Muscle layer of duodenum (tissue), 2 donors: ENCODE measurements at regions not wholly inside any gene's neighbourhood (a gene's known extent, or its start where the extent isn't known, plus 50 kb on each side); places are given as distances from the start of the nearest gene placed in this dataset.

ENCODE experiments used
- H3K27ac ChIP-seq: one replicate; pipeline ENCODE4 v1.7.0; 2013; ENCODE audit warnings: mild to moderate bottlenecking, low read length
- H3K27me3 ChIP-seq: one replicate; pipeline ENCODE4 v1.7.0; 2013; ENCODE audit warnings: low read depth, mild to moderate bottlenecking, control low read depth, low read length
- H3K36me3 ChIP-seq, 2 donors: one replicate each; pipeline ENCODE4 v1.7.0; 2013; ENCODE audit warnings: low read length in 2 of 2, control low read depth in 1 of 2, mild to moderate bottlenecking in 1 of 2; ENCODE audit not compliant: insufficient read depth in 2 of 2, control insufficient read depth in 1 of 2
- H3K4me1 ChIP-seq, 2 donors: one replicate each; pipeline ENCODE4 v1.7.0; 2013; ENCODE audit warnings: low read length in 2 of 2, mild to moderate bottlenecking in 2 of 2, control low read depth in 1 of 2, moderate library complexity in 1 of 2; ENCODE audit not compliant: insufficient read depth in 2 of 2, control insufficient read depth in 1 of 2
- H3K4me3 ChIP-seq, 2 donors: one replicate each; pipeline ENCODE4 v1.7.0; 2013; ENCODE audit warnings: low read length in 2 of 2, low read depth in 1 of 2, mild to moderate bottlenecking in 1 of 2
- H3K9me3 ChIP-seq, 2 donors: one replicate each; pipeline ENCODE4 v1.7.0; 2013; ENCODE audit warnings: low read length in 2 of 2, control low read depth in 1 of 2, mild to moderate bottlenecking in 1 of 2; ENCODE audit not compliant: control insufficient read depth in 1 of 2
- donor health status: healthy.

- Histone ChIP-seq H3K27me3 (no peaks in the 10 kb centered on the region), H3K36me3 (no peaks in the 10 kb centered on the region), H3K27ac (no peak overlapping the region), H3K9me3 (no peaks in the 10 kb centered on the region), H3K4me1 (peaks cover 0 to 8% of the 10 kb centered on the region in 2 donors), H3K4me3 (no peak overlapping the region)
Observed at GRCh38 chr5:23026252-23027170, 173.4 kb upstream of the CDH12 start.

GRCh38 chr5:23025629-23026233 lies 172.6 kb upstream of the CDH12 start:
- peaks cover 0 to 8% of the 10 kb centered on the region in 2 donors for H3K4me1 ChIP-seq
- no peaks in the 10 kb centered on the region for H3K9me3 ChIP-seq
- H3K4me3 ChIP-seq: no peak overlapping the region
- no peak overlapping the region for H3K27ac ChIP-seq
- H3K27me3 ChIP-seq: no peaks in the 10 kb centered on the region
- H3K36me3 ChIP-seq: no peaks in the 10 kb centered on the region

GRCh38 chr5:23024470-23024869 lies 171.3 kb upstream of the CDH12 start:
- H3K27me3 ChIP-seq: no peaks in the 10 kb centered on the region
- H3K9me3 ChIP-seq: no peaks in the 10 kb centered on the region
- H3K4me3 ChIP-seq: no peak overlapping the region
- H3K27ac ChIP-seq: no peak overlapping the region
- peaks cover 0 to 8% of the 10 kb centered on the region in 2 donors for H3K4me1 ChIP-seq
- H3K36me3 ChIP-seq: no peaks in the 10 kb centered on the region

- no peak overlapping the region for H3K4me3 ChIP-seq
- H3K4me1 ChIP-seq: no peaks in the 10 kb centered on the region
- H3K27me3 ChIP-seq: no peaks in the 10 kb centered on the region
- H3K9me3 ChIP-seq: no peaks in the 10 kb centered on the region
- H3K36me3 ChIP-seq: no peaks in the 10 kb centered on the region
- H3K27ac ChIP-seq: no peak overlapping the region
Observed at GRCh38 chr5:23014825-23015224, 161.7 kb upstream of the CDH12 start.

- Histone ChIP-seq H3K4me3 (peak overlapping the region; percentile 56), H3K36me3 (no peaks in the 10 kb centered on the region), H3K9me3 (no peaks in the 10 kb centered on the region), H3K27ac (no peak overlapping the region), H3K27me3 (no peaks in the 10 kb centered on the region), H3K4me1 (no peaks in the 10 kb centered on the region)
Observed at GRCh38 chr5:23014266-23014665, 161.1 kb upstream of the CDH12 start.

GRCh38 chr5:23013395-23013998 lies 160.4 kb upstream of the CDH12 start:
- no peak overlapping the region for H3K27ac ChIP-seq
- H3K9me3 ChIP-seq: no peaks in the 10 kb centered on the region
- H3K36me3 ChIP-seq: no peaks in the 10 kb centered on the region
- H3K27me3 ChIP-seq: no peaks in the 10 kb centered on the region
- peak overlapping the region; percentile 56 for H3K4me3 ChIP-seq
- no peaks in the 10 kb centered on the region for H3K4me1 ChIP-seq

GRCh38 chr5:23012842-23013241 lies 159.7 kb upstream of the CDH12 start:
- H3K4me1 ChIP-seq: no peaks in the 10 kb centered on the region
- peak overlapping the region; percentile 56 for H3K4me3 ChIP-seq
- H3K27ac ChIP-seq: no peak overlapping the region
- H3K27me3 ChIP-seq: no peaks in the 10 kb centered on the region
- H3K9me3 ChIP-seq: no peaks in the 10 kb centered on the region
- no peaks in the 10 kb centered on the region for H3K36me3 ChIP-seq

- Histone ChIP-seq H3K27ac (no peak overlapping the region), H3K36me3 (no peaks in the 10 kb centered on the region)
Observed at GRCh38 chr5:23007762-23008161, 154.6 kb upstream of the CDH12 start.

GRCh38 chr5:23007236-23007635 lies 154.1 kb upstream of the CDH12 start:
- Histone ChIP-seq H3K36me3 (no peaks in the 10 kb centered on the region), H3K4me1 (no peaks in the 10 kb centered on the region), H3K9me3 (no peaks in the 10 kb centered on the region), H3K27ac (no peak overlapping the region), H3K27me3 (no peaks in the 10 kb centered on the region), H3K4me3 (no peak overlapping the region)

More at GRCh38 chr5:23007762-23008161, 154.6 kb upstream of the CDH12 start:
- no peaks in the 10 kb centered on the region for H3K4me1 ChIP-seq
- H3K27me3 ChIP-seq: no peaks in the 10 kb centered on the region
- H3K9me3 ChIP-seq: no peaks in the 10 kb centered on the region
- H3K4me3 ChIP-seq: no peak overlapping the region

GRCh38 chr5:23001120-23001519 lies 148.0 kb upstream of the CDH12 start:
- Histone ChIP-seq H3K36me3 (no peaks in the 10 kb centered on the region), H3K9me3 (no peaks in the 10 kb centered on the region), H3K27ac (no peak overlapping the region), H3K27me3 (no peaks in the 10 kb centered on the region), H3K4me3 (no peak overlapping the region), H3K4me1 (no peaks in the 10 kb centered on the region)

- H3K4me3 ChIP-seq: no peak overlapping the region
- no peaks in the 10 kb centered on the region for H3K4me1 ChIP-seq
- H3K36me3 ChIP-seq: no peaks in the 10 kb centered on the region
- H3K27me3 ChIP-seq: no peaks in the 10 kb centered on the region
- no peak overlapping the region for H3K27ac ChIP-seq
- H3K9me3 ChIP-seq: no peaks in the 10 kb centered on the region
Observed at GRCh38 chr5:22998774-22999173, 145.6 kb upstream of the CDH12 start.
